HL-60 (cell line): ENCODE measurements at regions not wholly inside any gene's neighbourhood (a gene's known extent, or its start where the extent isn't known, plus 50 kb on each side); places are given as distances from the start of the nearest gene placed in this dataset.

Experiments
- CTCF ChIP-seq: IDR thresholded peaks from one replicate; pipeline ENCODE4 v1.5.1; 2011; ENCODE audit warnings: low read length, control low read depth, inconsistent platforms; ENCODE audit not compliant: insufficient read depth
- POLR2AphosphoS5 ChIP-seq: IDR thresholded peaks from 2 replicates; pipeline ENCODE4 v1.6.1; 2012; ENCODE audit warnings: low read depth
- REST ChIP-seq: IDR thresholded peaks from 2 replicates; pipeline ENCODE4 v1.6.1; 2012; ENCODE audit warnings: low read depth; ENCODE audit not compliant: insufficient replicate concordance
- SPI1 ChIP-seq: IDR thresholded peaks from 2 replicates; pipeline ENCODE4 v1.6.1; 2012; ENCODE audit warnings: low read depth, mild to moderate bottlenecking, borderline replicate concordance

GRCh38 chr6:23011615-23012014, 442.2 kb downstream of the HDGFL1 start:
- TF ChIP-seq CTCF (no peak), POLR2AphosphoS5 (no peak), REST (no peak), SPI1 (no peak)
